IMR-90 (cell line): ENCODE measurements at regions not wholly inside any gene's neighbourhood (a gene's known extent, or its start where the extent isn't known, plus 50 kb on each side); places are given as distances from the start of the nearest gene placed in this dataset.

Source experiments
- BHLHE40 ChIP-seq: fragments of 150-350 bp; IDR thresholded peaks from 2 replicates; pipeline ENCODE4 v1.6.1; 2016; ENCODE audit warnings: mild to moderate bottlenecking, low read depth, low read length
- MAFK ChIP-seq: IDR thresholded peaks from 2 replicates; pipeline ENCODE4 v1.6.1; 2012; ENCODE audit warnings: low read depth, low read length, improper control_type of control experiment
- MXI1 ChIP-seq: IDR thresholded peaks from 2 replicates; pipeline ENCODE4 v1.6.1; 2012; ENCODE audit warnings: low read depth, mild to moderate bottlenecking, low read length, moderate library complexity, borderline replicate concordance
- RAD21 ChIP-seq: IDR thresholded peaks from 2 replicates; pipeline ENCODE4 v1.6.1; 2012; ENCODE audit warnings: low read length, improper control_type of control experiment
- SMC3 ChIP-seq: fragments of 150-350 bp; IDR thresholded peaks from 2 replicates; pipeline ENCODE4 v1.6.1; 2016; ENCODE audit warnings: low read depth, mild to moderate bottlenecking, antibody characterized with exemption, low read length, moderate library complexity
- TF ChIP-seq, protein P1 (sequence below): conservative IDR thresholded peaks from 2 replicates; pipeline ENCODE4 v1.5.1; 2012; ENCODE audit warnings: mild to moderate bottlenecking, low read depth, low read length, improper control_type of control experiment
- TF ChIP-seq, protein P2 (sequence below): fragments of 150-350 bp; IDR thresholded peaks from 2 replicates; pipeline ENCODE4 v1.6.1; 2017; ENCODE audit warnings: mild to moderate bottlenecking, antibody characterized with exemption, low read length, low read depth

DNA sequence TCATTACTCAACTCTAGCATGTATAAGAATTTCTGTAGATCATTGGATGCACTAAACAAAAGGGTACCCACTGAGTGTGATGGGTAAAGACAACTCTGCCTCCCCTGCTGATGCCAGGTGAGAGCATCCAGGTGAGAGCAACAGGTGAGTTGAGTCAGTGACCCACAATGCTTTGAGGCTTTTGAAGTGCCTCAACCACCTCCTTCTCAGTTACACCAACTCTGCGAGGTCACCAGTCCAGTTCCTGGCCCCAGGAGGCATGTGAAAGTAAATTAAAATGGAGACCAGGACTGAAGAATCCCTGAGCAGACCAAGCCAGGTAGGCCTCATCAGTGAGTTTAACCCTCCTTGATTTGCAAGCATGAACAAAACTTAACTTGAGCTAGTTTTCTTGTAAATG is 505.8 kb downstream of the EBF1 start:
- TF ChIP-seq, protein P1, sequence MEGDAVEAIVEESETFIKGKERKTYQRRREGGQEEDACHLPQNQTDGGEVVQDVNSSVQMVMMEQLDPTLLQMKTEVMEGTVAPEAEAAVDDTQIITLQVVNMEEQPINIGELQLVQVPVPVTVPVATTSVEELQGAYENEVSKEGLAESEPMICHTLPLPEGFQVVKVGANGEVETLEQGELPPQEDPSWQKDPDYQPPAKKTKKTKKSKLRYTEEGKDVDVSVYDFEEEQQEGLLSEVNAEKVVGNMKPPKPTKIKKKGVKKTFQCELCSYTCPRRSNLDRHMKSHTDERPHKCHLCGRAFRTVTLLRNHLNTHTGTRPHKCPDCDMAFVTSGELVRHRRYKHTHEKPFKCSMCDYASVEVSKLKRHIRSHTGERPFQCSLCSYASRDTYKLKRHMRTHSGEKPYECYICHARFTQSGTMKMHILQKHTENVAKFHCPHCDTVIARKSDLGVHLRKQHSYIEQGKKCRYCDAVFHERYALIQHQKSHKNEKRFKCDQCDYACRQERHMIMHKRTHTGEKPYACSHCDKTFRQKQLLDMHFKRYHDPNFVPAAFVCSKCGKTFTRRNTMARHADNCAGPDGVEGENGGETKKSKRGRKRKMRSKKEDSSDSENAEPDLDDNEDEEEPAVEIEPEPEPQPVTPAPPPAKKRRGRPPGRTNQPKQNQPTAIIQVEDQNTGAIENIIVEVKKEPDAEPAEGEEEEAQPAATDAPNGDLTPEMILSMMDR = no peak
- TF ChIP-seq RAD21 = no peak
- TF ChIP-seq BHLHE40 = no peak
- TF ChIP-seq, protein P2, sequence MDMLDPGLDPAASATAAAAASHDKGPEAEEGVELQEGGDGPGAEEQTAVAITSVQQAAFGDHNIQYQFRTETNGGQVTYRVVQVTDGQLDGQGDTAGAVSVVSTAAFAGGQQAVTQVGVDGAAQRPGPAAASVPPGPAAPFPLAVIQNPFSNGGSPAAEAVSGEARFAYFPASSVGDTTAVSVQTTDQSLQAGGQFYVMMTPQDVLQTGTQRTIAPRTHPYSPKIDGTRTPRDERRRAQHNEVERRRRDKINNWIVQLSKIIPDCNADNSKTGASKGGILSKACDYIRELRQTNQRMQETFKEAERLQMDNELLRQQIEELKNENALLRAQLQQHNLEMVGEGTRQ = no peak
- TF ChIP-seq SMC3 = no peak
- no peak for TF ChIP-seq MAFK
- TF ChIP-seq MXI1 = no peak
